COLO668 (cell line): ENCODE measurements at regions not wholly inside any gene's neighbourhood (a gene's known extent, or its start where the extent isn't known, plus 50 kb on each side); places are given as distances from the start of the nearest gene placed in this dataset.
"Not testable (repeated sequence)": the region's sequence is repeated elsewhere in the genome, so short reads cannot be mapped to it uniquely, and the experiment has no call there.

Experiments used
- DNase-seq: peaks from one replicate; lab custom pipeline; 2025; ENCODE audit not compliant: unreplicated experiment; lab: John Stamatoyannopoulos, UW

DNA sequence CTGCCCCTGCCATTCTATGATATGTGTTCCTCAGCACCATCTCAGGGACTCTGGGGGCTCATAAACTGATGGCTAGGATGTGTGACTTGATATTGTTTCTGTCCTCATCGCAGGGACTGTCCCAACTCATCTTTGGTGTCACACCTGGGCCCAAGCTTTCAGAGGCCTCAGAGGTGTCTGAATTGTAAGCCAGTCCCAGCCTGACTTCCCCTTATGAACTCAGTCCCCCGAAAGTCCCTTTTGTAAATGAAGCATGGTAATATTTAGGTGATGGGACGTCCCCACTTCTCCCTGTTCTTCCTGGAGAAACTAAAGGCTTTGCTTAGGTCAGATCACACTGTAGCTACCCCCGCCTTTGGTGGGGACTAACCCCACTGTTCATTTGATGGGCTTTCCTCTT, 142.4 kb upstream of the TLE3 start:
- no peak for DNase-seq

DNA sequence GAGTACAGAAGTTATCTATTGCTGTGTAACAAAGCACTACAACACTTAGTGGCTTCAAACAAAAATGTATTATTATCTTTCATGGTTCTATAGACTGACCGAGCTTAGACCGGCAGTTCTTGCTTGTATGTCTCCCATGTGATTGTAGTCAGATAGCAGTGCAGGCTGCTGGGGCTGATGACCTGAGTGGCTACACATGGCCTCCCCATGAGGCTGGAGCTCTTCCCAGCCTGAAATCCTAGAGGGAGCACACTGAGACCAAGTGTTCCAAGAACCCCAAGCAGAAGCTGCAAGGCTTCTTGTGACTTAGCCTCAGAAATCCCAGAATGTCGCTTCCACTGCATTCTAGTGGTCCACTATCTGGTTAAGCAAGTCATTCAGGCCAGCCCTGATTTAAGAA, 141.2 kb upstream of the TLE3 start:
- DNase-seq: no peak

DNA sequence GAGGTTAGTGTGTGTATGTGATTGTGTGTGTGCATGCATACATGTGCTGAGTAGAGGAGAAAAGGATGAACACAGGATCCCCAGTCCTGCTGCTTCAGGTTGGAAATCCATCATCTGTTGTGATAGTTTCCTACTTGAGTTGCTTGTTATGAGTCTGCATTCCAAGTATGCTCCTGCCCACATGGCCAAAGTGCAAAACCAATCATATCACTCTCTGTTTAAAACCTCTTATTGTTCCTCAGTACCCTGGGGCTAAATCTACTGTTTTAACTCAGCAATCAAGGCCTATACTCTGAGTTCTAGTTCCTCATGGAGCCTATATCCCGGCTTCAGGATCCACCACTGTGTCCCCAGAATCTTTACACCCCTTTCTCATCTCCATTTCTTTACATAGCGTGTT, 139.9 kb upstream of the TLE3 start:
- DNase-seq: no peak

DNA sequence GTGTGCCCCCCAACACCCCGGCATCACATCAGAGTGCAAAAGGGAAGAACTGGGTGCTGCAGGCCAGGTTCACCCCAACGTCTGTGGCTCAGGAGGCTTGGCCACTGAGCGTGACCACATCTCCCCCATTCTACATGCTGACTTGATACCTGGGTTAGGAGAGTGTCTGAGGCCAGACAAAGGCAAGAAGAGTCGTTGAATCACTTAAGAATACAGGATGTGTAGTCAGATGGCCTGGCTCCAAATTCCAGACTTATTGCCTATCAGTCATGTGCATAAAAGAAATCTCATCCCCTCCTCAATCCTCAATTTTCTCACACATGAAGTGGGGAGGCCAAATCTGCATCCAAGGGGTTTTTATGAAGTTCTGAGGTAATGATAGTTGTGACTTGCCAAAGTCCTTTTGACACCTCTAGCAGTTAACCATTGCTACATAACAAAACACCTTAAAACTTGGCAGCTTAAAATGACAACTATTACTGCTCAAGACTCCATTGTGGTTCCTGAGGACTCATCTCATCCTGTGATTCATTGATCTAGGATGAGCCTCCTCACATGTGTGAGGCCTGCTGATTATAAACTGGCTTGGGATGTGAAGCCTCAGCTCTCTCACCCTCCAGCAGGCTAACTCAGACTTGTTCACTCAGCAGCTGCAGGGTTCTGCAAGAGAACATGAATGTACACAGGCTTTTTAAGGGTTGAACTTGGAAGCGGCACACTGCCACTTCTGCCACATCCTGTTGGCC, 138.8 kb upstream of the TLE3 start:
- DNase-seq: no peak

DNA sequence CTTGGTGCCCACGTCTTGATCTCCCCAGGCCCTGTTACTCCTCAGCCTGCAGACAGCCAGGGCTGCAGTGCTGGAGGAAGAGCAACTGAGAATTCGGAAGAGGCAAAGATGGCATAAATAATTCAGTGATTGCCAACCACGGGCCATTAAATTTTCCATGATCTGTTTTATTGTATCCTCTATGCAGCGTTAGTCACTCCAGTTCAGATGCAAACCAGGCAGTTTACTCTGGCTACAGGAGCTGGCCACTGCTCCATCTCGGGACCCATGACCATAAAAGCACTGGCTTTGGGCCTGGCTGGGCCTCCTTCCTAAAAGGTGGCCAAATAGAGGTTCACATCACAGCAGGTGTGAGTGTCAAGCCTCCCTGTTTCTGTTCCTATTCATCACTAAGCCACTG, 137.6 kb upstream of the TLE3 start:
- peak; percentile 70 for DNase-seq

DNA sequence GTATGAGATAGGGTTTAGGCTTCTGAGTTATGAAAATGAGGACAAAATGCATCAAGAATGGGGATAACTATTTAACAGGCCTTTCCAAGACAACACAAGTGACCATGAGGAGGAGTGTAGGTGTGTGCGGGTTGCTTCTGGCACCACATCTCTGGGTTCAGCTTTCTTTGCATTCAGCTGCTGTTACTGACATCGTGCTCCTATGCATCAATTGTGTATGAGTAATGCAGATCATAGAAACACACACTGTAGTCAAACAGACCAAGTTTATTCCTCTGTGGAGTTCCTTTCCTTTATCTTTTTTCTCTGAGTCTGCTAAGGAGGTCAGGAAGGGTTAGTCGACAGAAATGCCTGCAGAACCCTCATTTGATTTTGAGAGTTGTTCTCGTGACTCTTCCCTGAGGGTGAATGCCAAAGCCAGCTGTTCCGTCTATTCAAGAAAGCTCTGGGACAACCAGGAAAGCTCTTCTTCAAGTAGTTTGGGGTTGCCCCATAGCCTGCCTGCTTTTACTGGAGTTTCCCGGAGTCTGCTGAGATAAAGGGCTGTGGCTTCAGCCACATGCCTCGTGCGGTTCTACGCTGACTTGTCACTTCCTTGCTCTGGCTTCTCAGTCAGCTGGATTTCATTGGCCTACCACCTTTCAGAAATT, 136.7 kb upstream of the TLE3 start:
- DNase-seq: no peak

DNA sequence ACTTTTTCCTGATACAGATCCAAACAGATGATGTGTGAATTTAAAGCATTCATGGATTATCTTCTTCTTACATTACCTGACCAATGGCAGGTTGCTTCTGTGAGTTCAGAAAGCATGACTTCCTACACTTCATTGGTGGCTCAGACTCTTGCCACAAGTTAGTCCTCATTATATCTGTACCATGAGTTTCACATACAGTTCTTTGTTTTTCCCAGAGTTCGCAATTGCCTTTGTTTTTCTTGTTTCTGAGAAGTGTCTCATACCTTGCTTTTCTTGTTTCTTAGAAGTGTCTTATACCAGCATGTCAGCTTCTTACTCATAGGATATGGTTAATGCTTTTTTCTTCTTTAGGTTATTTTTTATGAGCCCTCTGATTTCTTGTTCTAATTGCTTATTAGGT, 133.8 kb upstream of the TLE3 start:
- DNase-seq: no peak

DNA sequence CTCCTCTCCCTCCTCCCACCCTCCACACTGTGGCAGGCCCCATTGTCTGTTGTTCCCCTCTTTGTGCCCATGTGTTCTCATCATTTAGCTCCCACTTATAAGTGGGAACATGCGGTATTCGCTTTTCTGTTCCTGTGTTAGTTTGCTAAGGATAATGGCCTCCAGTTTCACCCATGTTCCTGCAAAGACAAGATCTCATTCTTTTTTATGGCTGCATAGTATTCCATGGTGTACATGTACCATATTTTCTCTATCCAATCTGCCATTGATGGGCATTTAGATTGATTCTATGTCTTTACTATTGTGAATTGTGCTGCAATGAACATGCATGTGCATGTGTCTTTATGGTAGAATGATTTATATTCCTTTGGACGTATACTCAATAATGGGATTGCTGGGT, 130.2 kb upstream of the TLE3 start:
- DNase-seq: not testable (repeated sequence)

DNA sequence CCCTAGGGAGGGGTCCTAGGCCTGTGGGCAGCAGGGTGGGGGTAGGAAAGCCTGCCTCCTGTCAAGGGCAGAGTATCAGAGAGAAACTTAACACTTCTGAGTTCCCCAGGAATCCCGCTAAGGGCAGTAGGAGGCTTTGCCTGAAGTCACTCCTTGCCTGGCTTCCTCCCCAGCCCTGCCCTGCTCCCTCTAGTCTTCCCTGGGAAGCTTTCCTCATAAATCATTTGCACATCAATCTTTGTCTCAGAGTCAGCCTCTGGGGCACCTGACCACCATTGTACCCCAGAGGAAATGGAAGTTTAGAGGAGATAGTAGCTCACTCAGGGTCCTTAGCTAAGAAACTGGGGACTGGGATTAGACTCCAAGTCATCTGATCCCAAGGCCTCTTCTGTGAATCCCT, 129.4 kb upstream of the TLE3 start:
- no peak for DNase-seq

DNA sequence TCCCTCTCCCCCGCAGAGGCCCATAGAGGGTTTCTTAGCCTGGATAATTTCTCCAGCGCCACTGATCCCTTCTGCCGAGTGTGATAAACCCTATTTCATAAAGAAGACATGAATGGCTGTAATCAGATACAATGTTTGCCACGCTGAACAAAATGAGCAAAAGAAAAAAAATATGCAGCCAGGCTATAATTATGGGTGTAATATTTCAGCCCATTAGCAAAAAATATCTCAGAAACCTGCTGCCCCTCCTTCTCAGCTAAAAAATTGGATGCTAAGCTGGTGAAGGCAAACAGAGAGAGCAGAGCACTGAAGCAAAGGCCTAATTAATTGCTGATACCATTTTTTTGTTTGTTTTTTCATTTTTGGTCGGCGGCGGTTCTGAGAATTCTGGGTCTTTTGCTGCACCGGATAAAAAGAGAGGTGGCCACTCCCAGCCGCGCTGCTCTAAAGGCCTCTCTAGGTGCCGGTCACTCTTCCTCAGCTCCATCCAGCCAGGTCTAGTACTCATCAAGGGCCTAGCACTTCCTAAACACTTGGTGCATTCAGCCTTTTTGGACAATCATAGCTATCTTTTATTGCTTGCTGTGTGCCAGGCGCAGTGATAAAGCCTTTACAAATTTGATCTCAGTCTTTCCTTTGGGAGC, 128.7 kb upstream of the TLE3 start:
- DNase-seq: no peak

DNA sequence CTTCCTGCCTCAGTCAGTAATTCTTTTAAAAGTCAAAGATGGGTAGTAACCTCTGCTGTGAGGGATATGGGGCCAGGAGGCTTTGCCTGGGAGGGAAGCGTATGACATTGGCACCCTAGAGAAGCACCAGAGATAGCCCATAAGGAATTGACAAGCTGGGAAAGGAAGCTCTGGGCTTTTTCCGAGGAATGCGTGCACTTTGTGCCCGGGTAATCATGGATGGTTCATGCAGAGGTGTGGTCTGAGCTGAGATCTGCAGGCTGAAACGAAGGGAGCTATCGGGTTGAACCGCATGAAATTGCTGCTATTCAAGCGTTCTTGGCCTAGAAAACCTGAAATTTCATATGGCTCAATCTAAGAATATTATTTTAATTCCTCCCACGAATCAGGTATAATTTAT, 127.7 kb upstream of the TLE3 start:
- no peak for DNase-seq

DNA sequence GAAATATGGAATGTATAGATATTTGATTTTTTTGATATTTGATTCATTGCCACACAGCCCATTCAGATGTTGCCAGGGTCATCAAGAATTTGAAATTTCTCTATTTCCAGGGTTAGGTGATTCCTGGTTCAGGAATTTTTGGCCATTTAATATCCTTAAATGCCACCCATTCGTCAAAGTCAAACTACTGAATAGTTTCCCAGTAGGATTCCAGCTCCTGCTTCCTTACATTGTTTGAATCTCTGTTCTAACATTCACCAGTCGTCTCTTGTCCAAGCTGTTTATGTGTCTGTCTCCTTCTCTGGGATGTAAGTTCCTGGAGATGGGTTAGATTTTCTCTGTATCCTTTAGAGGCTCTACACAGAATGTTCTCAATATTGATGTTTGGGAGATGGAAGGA, 124.9 kb upstream of the TLE3 start:
- no peak for DNase-seq

DNA sequence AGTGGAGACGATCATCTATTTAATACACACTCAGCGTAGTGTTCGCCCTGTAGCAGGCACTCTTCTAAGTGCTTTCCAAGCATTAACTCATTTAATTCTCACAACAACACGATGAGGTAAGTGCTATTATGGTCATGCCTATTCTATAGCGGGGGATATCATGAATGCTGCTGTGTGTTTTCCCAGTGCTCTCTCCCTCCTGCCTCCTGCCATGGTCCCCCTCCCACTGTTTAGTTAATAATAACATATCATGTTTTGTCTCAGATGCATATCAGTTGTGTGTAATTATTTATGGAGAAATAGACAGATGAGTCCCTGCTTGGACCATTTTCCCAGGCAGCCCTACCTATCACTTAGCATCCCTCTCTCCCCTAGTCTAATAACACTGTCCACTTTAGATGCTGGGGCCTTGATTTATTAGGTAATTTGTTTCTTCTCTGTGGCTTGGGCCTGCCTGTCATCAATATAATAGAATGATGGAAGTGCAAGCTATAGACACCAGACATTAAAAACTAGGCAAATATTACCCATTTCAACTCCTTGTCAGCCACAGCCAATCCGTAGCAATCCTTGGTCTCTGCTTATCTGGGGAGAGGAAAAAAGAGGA, 122.9 kb upstream of the TLE3 start:
- DNase-seq: no peak

DNA sequence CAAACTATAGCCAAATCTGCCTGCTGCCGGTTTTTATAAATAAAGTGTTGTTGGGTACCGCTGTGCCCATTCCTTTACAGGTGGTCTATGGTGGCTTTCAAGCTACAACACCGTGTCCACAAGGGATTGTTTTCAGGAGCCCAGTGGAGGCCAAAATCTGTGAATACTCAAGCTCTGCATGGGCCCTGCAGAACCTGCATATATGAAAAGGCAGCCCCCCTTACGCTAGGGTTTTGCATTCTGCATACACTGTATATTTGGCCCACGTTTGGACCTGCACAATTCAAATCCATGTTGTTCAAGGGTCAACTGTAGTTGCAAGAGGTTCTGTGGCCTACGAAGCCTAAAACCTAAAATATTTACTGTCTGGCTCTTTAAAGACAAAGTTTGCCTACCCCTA, 122.2 kb upstream of the TLE3 start:
- DNase-seq: no peak

DNA sequence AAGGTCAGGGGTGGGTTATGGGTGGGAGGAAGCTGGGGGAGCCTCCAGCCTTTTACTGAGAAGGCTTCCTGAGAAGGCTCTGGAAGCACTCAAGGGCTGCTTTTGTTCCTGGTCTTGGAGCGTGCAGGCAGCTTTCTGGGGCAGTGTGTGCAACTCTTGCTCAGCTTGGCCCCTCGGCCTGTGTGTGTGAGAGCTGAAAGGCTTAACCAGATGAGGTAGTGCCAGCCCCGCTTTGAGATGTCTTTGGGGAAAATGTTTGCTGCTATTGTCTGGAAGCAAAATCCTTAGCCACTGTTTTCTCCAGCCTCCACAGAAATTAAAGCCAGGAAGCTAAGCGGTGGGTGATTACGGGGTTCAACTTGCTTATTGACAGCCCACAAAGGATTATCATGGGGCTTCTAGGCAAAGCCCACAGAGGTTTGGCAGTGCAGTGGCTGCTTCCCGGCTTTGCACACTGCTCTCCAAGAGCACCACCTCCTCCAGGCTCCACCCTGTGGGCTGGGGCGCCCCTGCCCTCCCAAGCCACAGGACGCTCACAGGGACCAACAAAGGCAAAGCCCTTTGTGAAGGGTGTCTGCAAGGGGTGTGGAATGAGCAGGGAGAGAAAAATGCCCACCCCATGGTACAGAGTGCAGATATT, 121.7 kb upstream of the TLE3 start:
- DNase-seq: no peak

DNA sequence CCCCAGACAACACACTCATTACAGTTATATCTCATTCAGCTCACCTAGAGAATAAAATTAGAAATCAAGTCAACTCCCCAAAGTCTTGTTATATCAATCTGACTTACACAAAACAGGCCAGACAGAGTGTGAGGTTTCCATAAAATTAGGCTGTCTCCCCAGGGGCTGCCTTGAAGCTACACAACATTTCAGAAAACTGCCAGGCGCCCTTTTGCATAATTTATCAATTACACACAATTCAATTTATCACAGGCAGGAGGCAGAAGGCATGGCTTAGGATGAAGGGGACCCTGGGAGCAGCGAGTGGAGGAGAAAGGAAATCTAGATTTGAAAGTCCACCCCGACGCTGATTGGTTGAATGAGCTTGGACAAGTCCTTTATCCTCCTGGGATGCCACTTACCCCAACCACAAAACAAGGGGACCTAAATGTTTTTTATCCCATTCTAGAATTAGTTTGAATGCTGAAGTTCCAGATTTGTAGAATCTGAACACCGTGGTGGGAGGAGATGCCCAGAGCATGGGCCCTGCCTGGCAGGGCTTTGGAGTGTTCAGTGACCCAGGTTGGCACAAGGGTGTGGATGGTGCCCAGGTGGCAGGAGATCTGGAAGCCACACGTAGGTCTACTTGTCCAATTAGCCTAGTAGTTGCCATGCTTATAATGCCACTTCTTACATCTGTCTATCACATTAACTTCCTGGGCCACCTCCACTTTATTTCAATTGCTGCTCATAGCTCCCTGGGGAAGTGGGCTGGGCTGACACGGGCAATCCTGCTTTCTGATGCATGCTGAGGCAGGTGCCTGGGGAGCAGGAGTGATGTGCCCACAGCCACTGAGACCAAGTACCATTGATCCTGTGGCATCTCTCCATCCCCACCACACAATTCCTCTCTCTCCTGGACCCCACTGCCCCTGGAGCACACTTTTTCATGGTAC, 119.8 kb upstream of the TLE3 start:
- DNase-seq: no peak

DNA sequence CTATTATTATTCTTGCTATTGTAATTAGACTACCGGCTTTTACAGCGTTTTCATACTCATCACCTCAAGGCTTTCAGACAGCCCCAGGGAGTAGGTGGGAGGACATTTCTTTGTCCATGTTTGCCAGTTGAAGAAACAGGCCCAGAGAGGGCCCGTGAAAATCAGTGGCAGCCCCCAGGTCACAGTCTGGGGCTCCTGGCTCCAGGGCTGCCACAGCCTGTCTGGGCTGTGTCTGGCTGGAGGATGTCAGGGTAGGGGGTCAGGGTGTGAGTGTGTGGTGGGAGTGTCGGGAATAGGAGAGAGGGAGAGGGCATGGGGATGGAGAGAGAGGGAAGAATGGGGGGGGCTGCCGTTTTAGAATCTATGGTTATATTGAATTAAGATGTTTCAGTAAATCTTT, 118.2 kb upstream of the TLE3 start:
- DNase-seq: no peak

DNA sequence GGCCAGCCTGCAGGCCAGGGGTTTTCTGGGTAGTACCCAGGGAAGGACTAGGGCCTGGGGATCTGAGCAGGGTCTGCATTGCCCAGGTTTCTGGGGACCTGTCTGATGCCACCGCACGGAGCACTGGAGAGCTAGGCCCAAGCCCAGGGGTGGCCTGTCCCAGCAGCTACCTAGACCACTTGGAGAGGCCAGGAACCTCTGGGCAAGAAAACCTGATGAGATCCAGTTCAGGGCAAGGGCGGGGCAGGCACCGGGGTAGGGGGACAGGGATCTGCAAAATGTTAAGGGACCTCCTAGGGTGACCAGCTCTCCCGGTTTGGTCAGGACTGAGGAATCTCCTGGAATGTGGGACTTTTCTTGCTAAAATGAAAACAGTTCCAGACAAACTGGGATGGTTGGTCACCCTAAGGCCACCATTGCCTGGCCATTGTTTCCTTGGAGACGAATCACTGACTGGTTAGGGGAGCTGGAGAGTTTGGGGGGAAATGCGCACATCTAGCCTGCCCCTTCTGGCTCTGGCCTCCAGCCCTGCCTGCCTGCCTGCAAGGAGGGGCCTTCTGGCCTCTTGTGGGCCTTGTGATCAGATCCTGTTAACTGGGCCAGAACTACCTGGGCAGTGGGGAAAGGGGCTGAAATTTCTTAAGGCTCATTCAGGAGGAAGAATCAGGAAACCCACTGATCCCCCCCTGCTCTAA, 117.4 kb upstream of the TLE3 start:
- DNase-seq: no peak

DNA sequence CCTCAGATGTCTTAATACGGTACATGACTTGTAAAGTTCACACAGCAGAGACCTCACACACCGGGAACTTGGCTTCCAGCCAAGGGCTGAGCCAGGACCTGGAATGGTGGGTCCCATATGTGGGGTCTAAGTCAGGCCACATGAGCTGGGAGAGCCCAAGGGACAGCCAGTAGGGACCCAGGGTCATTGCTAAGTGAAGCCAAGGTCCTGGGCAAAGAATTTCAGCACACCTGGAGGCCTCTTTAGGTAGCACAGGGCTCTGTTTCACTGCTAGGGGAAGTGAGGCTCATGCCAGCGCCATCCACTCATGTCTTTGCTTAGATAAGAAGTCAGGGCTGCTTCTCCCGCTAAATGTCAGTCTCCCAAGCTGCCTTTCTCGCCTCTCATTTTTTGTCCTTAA, 116.6 kb upstream of the TLE3 start:
- DNase-seq: no peak

DNA sequence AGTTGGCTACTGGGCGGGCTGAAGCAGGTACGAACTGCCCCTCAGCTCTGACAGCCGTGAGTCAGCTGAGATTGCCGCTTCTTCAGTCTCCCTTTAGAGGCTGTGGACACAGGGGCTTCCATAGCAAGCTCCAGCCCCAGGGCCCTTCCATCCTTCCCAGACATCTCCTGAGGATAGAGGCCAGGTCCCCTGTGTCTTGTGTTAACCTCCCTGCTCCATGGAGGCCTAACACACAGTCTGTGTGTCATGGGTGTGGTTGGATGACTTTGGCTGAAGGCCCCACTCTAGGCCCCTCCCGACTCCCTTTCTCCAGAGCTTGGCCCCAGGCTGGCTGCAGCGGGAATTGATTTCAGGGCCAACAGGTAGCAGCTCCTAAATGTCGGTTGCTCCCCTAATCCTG, 116.1 kb upstream of the TLE3 start:
- DNase-seq: no peak
